ENCODE measurements at regions not wholly inside any gene's neighbourhood (a gene's known extent, or its start where the extent isn't known, plus 50 kb on each side); places are given as distances from the start of the nearest gene placed in this dataset.

DNA sequence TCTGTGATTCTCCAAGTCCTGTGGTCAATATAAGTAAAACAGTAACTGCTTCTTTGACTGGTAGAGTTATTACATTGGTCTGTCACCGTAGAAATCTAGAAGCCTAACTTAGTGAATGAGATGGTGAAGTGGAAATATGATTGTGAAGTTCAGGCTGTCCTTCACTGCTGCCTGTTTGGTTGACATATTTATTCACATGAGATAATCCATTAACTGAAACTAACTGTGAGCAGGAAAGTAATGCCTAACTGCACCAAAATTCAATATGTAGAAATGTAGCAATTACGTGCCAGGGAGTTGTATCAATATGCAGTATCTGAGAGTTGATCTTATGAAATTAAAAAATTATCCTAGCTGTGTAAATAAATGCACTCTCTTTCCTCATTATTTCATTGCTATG lies 147.7 kb upstream of the APCDD1 start:
- Histone ChIP-seq H3K36me3 (no peaks in the 10 kb centered on the region), H3K4me1 (peaks cover 0 to 3% of the 10 kb centered on the region in 2 donors), H3K4me3 (no peak overlapping the region), H3K9me3 (no peaks in the 10 kb centered on the region), H3K27ac (no peak overlapping the region), H3K27me3 (no peaks in the 10 kb centered on the region)
- no peak for DNase-seq (ENCODE audit: low spot score)
- TF ChIP-seq, protein P1, sequence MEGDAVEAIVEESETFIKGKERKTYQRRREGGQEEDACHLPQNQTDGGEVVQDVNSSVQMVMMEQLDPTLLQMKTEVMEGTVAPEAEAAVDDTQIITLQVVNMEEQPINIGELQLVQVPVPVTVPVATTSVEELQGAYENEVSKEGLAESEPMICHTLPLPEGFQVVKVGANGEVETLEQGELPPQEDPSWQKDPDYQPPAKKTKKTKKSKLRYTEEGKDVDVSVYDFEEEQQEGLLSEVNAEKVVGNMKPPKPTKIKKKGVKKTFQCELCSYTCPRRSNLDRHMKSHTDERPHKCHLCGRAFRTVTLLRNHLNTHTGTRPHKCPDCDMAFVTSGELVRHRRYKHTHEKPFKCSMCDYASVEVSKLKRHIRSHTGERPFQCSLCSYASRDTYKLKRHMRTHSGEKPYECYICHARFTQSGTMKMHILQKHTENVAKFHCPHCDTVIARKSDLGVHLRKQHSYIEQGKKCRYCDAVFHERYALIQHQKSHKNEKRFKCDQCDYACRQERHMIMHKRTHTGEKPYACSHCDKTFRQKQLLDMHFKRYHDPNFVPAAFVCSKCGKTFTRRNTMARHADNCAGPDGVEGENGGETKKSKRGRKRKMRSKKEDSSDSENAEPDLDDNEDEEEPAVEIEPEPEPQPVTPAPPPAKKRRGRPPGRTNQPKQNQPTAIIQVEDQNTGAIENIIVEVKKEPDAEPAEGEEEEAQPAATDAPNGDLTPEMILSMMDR (IDR thresholded peaks at IDR 0.05) = no peak

DNA sequence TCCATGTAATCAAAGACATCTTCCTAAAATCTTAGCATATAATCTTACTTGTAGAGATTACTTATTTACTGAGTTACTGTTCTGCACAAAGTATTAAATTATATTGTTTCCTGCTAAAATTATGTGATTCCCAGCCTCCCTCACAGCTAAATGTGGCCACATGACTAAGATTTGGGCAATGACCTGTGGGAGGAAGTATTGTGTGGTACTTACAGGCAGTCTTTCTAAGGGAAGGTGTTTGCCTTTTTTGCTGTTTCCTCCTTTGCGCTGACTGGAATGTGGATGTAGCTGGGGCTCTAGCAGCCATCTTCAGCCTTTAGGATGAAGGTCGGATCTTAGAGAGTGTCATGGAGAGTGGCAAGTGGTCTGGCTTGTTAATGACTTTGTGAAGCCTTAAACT lies 146.3 kb upstream of the APCDD1 start:
- H3K27ac ChIP-seq = no peak overlapping the region
- no peaks in the 10 kb centered on the region for H3K9me3 ChIP-seq
- TF ChIP-seq, protein P1 (IDR thresholded peaks at IDR 0.05) = no peak
- H3K4me1 ChIP-seq = peaks cover 0 to 3% of the 10 kb centered on the region in 2 donors
- no peaks in the 10 kb centered on the region for H3K27me3 ChIP-seq
- DNase-seq (ENCODE audit: low spot score) = no peak
- no peak overlapping the region for H3K4me3 ChIP-seq
- no peaks in the 10 kb centered on the region for H3K36me3 ChIP-seq

DNA sequence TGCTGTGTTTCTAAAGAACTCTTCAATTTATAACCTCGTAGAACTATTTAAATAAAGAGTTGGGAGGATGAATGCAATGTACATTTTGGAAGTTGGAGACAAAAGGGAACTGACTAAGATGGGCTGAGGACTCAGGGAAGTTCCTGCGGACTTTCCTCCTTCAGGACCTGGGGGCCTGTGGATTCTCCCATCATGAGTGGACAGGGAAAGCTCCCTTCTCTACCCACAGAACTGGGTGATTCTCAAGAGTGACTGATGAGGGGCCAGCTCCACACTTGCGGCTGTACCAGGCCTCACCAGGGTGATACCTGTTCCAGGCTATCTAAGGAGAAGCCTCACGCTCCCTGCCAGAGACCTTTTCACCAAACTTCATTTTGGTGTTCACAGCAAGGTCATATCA lies 143.8 kb upstream of the APCDD1 start:
- Histone ChIP-seq H3K4me3 (no peak overlapping the region), H3K4me1 (no peaks in the 10 kb centered on the region), H3K27me3 (no peaks in the 10 kb centered on the region), H3K9me3 (no peaks in the 10 kb centered on the region), H3K27ac (no peak overlapping the region), H3K36me3 (no peaks in the 10 kb centered on the region)
- TF ChIP-seq, protein P1 (IDR thresholded peaks at IDR 0.05) = no peak
- DNase-seq (ENCODE audit: low spot score) = no peak

DNA sequence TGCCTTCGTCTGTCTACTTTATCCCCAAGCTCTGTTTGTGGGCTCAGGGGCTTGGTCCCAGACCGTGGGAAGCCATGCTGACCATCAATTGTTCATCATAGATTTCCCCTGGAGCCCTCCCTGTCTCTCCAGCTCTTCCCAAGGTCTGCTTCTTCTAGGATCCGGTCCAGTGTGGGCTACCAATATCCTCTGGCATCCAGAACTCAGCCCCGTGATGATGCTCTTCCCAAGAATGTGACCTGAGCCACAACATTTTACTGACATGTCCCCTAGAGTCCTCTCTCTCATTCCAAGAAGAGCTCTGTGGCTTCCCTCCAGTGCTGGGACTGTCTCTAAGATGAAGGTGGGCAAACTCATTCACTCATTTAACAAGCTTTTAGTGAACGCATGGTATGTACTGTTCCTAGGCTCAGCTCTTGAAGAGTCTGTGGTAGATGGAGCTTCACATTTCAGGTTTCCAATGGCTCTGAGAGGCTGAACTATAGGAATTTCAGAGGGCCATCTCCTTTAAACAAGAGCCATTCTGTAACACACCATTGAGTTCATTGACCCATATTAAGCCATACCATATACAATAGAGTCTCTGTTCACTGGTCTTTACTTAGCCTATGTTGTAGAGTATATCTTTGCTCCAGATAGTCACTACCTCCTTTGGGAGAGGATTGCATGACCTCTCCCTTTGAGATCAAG lies 142.0 kb upstream of the APCDD1 start:
- no peaks in the 10 kb centered on the region for H3K9me3 ChIP-seq
- H3K4me3 ChIP-seq = no peak overlapping the region
- DNase-seq (ENCODE audit: low spot score) = no peak
- H3K4me1 ChIP-seq = no peaks in the 10 kb centered on the region
- H3K36me3 ChIP-seq = no peaks in the 10 kb centered on the region
- H3K27me3 ChIP-seq = no peaks in the 10 kb centered on the region
- TF ChIP-seq, protein P1 (IDR thresholded peaks at IDR 0.05) = no peak
- H3K27ac ChIP-seq = no peak overlapping the region

DNA sequence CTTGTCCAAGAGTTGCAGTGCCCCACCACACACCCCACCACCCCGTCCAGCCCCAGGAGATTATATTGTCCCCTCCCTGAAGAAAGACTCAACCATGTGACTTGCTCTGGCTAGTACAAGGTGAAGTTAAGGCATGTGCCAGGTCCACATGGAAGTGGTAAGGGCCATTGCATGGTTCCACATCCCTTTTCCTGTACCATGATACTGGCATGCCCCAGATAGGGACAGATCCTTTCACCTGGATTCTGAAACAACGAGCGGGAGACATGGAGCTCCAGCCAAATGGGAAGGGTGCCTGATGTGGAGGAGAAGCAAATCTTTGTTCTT lies 141.5 kb upstream of the APCDD1 start:
- no peak overlapping the region for H3K4me3 ChIP-seq
- no peak for DNase-seq (ENCODE audit: low spot score)
- no peaks in the 10 kb centered on the region for H3K36me3 ChIP-seq
- H3K27ac ChIP-seq = no peak overlapping the region
- H3K9me3 ChIP-seq = no peaks in the 10 kb centered on the region
- H3K27me3 ChIP-seq = no peaks in the 10 kb centered on the region
- H3K4me1 ChIP-seq = no peaks in the 10 kb centered on the region
- TF ChIP-seq, protein P1 (IDR thresholded peaks at IDR 0.05) = no peak

DNA sequence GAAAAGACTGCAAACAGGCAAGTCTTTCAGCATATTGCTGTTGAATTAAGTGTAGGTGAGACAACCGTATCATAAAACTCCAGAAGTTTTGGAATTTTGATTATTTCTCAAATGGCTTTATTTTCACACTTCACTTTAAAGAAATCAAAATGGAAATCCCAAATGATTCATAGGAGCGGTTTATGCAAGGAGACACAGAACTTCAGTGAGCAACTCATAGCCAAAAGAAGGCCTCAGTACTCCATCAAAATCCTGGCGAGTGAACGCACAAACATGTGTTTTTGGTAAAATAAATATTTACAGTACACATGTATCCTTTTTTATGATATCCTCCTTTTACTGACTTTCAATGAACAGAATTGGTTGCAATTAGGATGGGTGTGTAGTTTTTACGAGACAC lies 140.4 kb upstream of the APCDD1 start:
- H3K27ac ChIP-seq = no peak overlapping the region
- H3K4me1 ChIP-seq = no peaks in the 10 kb centered on the region
- H3K27me3 ChIP-seq = no peaks in the 10 kb centered on the region

More for the DNA sequence above, 140.4 kb upstream of the APCDD1 start:
- Histone ChIP-seq H3K36me3 (no peaks in the 10 kb centered on the region), H3K9me3 (no peaks in the 10 kb centered on the region), H3K4me3 (no peak overlapping the region)
- DNase-seq (ENCODE audit: low spot score) = no peak
- TF ChIP-seq, protein P1 (IDR thresholded peaks at IDR 0.05) = no peak
